Medulla oblongata (tissue), 1 donor: ENCODE measurements at regions not wholly inside any gene's neighbourhood (a gene's known extent, or its start where the extent isn't known, plus 50 kb on each side); places are given as distances from the start of the nearest gene placed in this dataset.

ENCODE experiments used
- DNase-seq: peaks from one replicate; pipeline ENCODE4 v3.0.0-alpha.2; 2015; ENCODE audit errors: extremely low spot score

DNA sequence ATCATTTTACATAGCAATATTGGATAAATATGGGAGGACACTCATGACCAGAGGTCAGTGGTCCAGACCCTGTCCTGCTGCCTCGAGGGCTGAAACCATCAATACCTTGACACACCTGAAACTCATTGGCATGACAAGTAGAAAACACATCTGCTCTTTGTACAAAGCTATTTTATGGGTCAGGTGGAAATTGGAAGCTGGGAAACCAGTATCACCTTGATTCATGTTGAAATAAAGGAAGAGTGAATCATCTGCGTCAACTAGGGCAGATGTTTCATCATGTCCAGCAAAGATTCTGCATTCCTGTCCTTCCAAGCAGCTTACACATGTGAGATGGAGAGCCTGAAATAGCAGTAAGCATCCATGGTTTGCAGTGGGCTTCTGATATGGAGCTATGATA, 80.0 kb upstream of the ERBB4 start:
- DNase-seq, result no peak

GRCh38 chr2:212610872-212611425, 72.3 kb upstream of the ERBB4 start:
- DNase-seq, result no peak

- DNase-seq, result no peak
Observed at GRCh38 chr2:212609479-212609878, 70.9 kb upstream of the ERBB4 start.

DNA sequence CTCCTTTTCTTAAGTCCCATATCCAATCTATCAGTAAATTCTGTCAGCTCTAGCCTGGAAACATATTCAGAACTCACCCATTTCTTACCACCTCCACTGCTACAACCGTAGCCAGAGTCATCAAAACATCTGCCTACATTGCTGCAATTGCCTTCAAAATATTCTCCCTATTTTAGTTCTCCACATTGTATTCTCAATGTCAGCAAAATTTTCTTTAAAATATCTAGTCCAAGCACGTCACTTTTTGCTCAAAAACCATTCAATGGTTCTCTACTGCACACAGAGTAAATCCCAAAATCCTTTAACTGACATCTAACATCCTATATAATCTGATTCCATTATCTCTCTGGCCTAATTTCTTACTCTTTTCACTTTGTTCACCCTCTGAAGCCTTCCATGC, 68.5 kb upstream of the ERBB4 start:
- DNase-seq, result no peak

DNA sequence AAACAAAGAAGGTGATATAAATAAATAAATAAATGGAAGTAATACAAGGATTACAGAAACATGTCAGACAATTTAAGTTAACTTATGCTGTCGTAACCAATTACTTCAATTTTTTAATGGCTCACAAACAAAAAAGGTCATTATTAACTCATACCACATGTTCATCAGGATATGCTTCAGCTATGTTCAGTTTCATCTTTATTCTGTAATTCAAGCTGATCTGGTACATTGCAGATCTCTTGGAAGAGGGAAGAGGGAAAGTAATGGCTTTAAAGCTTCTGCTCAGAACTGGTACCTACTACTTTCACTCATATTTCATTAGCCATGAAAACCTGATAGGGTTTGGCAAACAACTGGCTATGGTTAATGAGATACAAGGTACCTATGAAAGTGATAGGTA, 67.6 kb upstream of the ERBB4 start:
- DNase-seq, result no peak

DNA sequence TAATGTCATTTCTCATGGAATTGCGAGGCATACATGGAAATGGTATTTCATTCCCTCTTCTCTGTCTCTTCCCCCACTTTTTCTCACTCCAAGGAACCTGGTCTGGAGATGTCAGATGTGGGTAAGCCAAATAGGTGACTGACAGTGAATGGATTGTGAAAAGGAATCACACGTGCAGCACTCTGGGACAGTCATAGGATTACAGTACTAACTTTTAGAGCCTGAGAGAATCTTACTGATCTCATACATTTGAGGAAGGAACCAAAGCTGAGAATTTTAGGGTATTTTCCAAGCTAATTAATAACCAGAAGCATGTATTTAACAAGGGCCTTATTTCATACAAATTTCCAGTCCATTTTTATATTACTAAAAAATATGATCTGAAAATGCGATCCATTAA, 58.1 kb upstream of the ERBB4 start:
- no peak for DNase-seq

DNA sequence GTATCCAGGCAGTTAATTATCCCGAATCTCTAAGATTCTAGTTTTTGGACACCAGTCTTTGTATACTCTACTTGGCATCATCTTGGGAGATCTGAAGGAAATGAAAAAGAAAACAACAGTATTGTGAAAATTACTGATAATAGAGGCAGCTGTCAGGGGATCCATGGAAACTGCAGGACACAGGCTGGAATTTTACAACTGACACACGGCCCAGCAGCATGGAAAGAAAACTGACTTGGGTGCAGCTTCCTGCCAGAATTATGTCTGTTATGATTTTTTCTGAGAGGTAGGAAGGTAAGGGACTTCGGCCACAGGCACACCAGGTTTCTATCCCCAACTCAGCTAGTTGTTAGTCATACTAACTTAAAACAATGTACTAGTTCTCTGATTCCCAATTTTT, 57.7 kb upstream of the ERBB4 start:
- DNase-seq, result no peak

- peak; percentile 6 for DNase-seq
Observed at GRCh38 chr2:212595036-212595654, 56.5 kb upstream of the ERBB4 start.

DNA sequence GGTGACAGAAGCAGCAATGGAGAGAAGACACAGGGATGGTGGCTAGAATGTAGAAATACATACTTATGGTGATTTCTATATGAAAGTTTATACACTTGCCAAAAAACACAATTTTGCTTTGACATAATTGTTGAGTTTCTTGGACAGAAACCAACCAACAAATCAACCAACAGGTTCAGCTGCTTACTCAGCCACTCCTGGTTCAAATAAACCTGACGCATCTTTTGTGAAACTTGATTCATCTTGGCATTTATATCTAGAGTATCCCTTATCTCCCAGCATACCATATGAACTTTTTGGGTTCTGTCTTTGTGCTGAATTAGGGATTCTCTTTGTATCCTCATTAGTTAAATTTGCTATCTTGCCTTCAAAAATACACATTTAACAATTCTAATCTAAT, 54.1 kb upstream of the ERBB4 start:
- no peak for DNase-seq
